ENCODE measurements at regions not wholly inside any gene's neighbourhood (a gene's known extent, or its start where the extent isn't known, plus 50 kb on each side); places are given as distances from the start of the nearest gene placed in this dataset.
A peak's percentile ranks its signal among the peaks of the same experiment; 100 is the strongest.

DNA sequence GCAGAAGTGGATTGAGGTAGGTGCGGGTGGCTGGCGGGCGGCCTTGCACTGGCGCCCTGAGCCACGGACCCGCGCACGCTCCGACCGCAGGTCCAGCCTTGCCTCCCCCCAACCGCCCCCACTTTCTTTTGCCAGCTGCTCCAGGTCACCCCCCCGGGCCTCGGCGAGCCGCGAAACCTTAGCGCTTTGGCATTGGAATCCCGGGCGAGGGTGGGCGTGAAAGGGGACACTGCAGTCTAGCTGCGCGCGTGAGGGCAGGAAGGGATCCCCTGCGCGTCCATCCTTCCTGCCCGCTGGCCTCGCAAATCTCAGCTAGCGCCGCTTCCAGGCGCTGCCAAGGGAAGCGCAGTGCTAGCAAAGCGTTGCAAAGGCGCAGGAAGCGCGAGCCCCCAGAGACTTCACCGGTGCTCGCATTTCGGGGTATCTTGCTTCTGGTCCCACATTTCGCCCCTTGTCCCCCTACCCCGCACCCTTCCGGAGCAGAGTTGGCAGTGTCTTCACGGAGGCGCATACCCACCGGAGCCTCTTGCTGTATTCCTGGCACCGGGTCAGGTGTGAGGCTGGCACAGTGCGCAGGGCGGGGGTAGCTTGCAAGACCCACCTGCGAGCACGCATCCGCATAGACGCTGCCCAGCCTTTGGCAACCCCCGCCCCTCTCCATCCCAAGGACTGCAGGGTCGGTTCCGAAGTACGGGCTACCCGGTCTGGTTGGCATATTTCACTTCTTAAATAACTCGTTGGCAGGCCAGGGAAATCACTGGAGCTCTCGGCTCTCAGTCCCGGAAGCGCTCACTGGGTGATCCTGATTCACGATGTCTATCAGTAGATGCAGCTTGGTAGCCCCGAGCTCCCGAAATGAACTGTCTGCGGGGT is 104.4 kb downstream of the UCHL1 start:
- Histone ChIP-seq H3K27me3 (no peaks in the 10 kb centered on the region), H3K4me1 (peaks cover 0 to 27% (median 10%) of the 10 kb centered on the region in 4 donors), H3K9me3 (no peaks in the 10 kb centered on the region), H3K4me3 (peak overlapping the region; percentile 70 to 93 (median 86)), H3K27ac (peak overlapping the region; percentile 71 to 91 (median 82)), H3K36me3 (no peaks in the 10 kb centered on the region)
- no peak for TF ChIP-seq POLR2A (IDR thresholded peaks at IDR 0.05)
- TF ChIP-seq POLR2AphosphoS5 (IDR thresholded peaks at IDR 0.05), result peak in 1 of 4 donors; percentile 3
- intact Hi-C loops (cut with DNase I), result loop anchor here (2.0 to 5.0 kb wide), 4 partner anchors 79 to 284 kb away; partner anchors contain the start of gene LIMCH1
- DNase-seq, result peak; percentile 77
- 0 to 1% methylated on average over 64 of the region's 64 CpGs for WGBS, 2 donors

DNA sequence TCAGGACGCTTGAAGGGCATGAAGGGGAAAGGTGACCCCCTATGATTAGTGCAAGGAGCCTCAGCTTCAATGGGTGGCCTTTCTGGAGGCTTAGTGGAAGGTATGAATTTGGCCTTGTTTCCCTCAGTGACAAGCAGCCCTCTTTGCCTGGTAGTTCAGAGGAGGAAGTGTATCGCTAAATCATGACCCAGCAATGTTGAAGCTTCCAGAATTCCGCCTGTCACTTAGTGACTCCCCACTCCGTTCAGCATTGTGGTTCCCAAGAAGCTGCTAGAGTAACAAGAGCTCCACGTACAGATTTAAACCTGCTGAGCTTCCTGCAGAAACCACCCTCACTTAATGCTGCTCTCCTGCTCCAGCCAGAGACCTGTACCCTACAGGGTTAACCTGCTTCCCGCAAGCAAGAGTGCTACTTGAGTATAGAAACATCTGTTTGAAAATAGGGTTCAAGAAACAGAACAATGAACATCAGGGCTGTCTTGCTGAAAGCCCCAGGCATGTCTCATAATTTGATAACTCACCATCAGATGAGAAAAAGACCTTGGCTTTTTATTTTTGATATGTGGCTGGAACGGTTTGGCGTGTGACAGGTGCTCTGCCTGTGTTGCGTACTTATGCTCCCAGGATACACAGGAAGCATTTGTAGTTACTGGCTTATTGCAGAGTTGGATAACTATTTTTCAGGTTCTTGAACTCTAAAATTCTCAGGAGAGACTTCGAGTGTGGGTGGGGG is 105.2 kb downstream of the UCHL1 start:
- 33 to 35% methylated on average over 10 of the region's 10 CpGs for WGBS, 2 donors
- Histone ChIP-seq H3K36me3 (no peaks in the 10 kb centered on the region), H3K4me1 (peaks cover 0 to 27% (median 10%) of the 10 kb centered on the region in 4 donors), H3K4me3 (peak overlapping the region; percentile 70 to 93 (median 86)), H3K9me3 (no peaks in the 10 kb centered on the region), H3K27me3 (no peaks in the 10 kb centered on the region), H3K27ac (peak overlapping the region; percentile 71 to 91 (median 82))
- intact Hi-C loops (cut with DNase I), result loop anchor here (2.0 to 5.0 kb wide), 4 partner anchors 80 to 283 kb away; partner anchors contain the start of gene LIMCH1
- no peak for DNase-seq
- no peak for TF ChIP-seq EP300 (IDR thresholded peaks at IDR 0.05)
- TF ChIP-seq, protein P1, sequence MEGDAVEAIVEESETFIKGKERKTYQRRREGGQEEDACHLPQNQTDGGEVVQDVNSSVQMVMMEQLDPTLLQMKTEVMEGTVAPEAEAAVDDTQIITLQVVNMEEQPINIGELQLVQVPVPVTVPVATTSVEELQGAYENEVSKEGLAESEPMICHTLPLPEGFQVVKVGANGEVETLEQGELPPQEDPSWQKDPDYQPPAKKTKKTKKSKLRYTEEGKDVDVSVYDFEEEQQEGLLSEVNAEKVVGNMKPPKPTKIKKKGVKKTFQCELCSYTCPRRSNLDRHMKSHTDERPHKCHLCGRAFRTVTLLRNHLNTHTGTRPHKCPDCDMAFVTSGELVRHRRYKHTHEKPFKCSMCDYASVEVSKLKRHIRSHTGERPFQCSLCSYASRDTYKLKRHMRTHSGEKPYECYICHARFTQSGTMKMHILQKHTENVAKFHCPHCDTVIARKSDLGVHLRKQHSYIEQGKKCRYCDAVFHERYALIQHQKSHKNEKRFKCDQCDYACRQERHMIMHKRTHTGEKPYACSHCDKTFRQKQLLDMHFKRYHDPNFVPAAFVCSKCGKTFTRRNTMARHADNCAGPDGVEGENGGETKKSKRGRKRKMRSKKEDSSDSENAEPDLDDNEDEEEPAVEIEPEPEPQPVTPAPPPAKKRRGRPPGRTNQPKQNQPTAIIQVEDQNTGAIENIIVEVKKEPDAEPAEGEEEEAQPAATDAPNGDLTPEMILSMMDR (IDR thresholded peaks at IDR 0.05), result no peak
- TF ChIP-seq POLR2AphosphoS5 (IDR thresholded peaks at IDR 0.05), result no peak
- no peak for TF ChIP-seq POLR2A (IDR thresholded peaks at IDR 0.05)

DNA sequence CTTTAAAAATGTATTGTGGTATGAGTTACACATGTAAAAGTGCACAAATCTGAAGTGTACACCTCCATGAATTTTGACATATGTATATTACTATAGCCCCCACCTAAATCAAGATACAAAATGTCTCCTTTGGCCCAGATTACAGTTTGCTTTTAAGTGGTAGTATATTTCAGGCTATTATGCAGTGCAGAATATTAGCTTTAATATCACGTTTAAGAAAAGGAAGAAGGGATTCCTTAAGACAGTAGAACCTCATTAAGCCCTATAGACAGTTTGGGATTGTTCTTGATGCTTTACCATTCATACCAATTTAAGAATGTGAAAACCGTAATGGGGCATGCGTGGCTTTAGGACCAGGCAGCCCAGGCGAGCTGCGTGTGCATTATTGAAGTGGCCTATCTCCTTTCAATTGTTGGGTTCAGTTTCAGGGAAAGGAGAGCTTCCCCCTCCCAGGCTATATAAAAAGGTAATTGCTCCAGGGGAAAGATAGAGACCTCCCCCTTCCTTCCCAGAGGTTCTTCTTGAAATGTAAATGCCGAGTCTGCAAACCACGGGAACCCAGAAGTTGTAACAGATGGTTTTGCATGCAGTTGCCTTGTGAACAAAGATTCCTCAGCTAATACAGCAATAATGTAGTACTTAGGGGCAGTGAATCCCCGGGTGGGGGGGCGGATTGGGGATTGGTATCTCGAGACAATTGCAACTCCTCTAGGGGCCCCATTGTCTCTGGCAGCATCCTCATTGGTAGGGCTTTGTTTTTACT is 106.1 kb downstream of the UCHL1 start:
- TF ChIP-seq POLR2AphosphoS5 (IDR thresholded peaks at IDR 0.05) (no peak), EP300 (IDR thresholded peaks at IDR 0.05) (no peak), POLR2A (IDR thresholded peaks at IDR 0.05) (no peak)
- TF ChIP-seq, protein P1 (IDR thresholded peaks at IDR 0.05), result no peak
- WGBS, 2 donors, result 72 to 74% methylated on average over 10 of the region's 10 CpGs
- intact Hi-C loops (cut with DNase I), result loop anchor here (5.0 kb wide), 3 partner anchors 81 to 249 kb away; partner anchors contain the start of gene LIMCH1
- H3K27me3 ChIP-seq, result no peaks in the 10 kb centered on the region
- H3K4me3 ChIP-seq, result peak overlapping the region in 1 of 4 donors; percentile 82
- no peaks in the 10 kb centered on the region for H3K9me3 ChIP-seq
- no peak for DNase-seq
- H3K27ac ChIP-seq, result peak overlapping the region in 2 of 4 donors; percentile 37 to 91
- no peaks in the 10 kb centered on the region for H3K36me3 ChIP-seq
- peaks cover 0 to 27% (median 10%) of the 10 kb centered on the region in 4 donors for H3K4me1 ChIP-seq

DNA sequence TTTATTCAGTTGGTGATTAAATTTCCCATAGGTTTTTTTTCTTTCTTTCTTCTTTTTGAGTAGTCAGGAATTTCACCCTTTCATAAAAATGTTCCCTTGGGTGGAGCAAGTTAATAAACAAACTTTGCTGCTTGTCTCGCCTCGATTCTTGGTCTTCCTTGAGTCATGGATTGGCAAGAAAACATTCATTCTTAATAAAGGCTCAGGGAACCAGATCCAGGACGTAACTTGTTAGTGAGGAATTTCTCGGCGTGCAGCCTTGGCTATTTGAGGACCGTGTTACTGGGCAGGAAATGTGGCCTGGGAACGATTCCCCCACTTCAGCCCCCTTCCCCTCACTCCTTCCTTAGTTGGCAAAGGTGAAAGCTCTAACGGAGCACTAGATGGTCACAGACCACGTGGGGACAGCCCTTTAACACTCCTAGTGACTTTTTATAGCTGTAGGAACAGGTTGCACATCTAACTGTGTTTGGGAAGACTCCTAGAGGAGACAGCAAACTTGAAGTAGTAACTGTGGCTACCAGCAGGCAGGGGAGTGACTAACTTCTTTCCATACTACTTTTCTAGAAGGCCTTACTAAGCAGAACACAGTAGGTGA is 106.8 kb downstream of the UCHL1 start:
- DNase-seq, result no peak
- Histone ChIP-seq H3K27me3 (no peaks in the 10 kb centered on the region), H3K27ac (peak overlapping the region in 3 of 4 donors; percentile 4 to 91 (median 37)), H3K9me3 (no peaks in the 10 kb centered on the region), H3K4me1 (peaks cover 0 to 27% (median 10%) of the 10 kb centered on the region in 4 donors), H3K36me3 (no peaks in the 10 kb centered on the region), H3K4me3 (no peak overlapping the region)
- no peak for TF ChIP-seq EP300 (IDR thresholded peaks at IDR 0.05)
- TF ChIP-seq POLR2AphosphoS5 (IDR thresholded peaks at IDR 0.05), result no peak
- TF ChIP-seq POLR2A (IDR thresholded peaks at IDR 0.05), result no peak
- TF ChIP-seq, protein P1 (IDR thresholded peaks at IDR 0.05), result no peak
- intact Hi-C loops (cut with DNase I), result loop anchor here (5.0 kb wide), 3 partner anchors 81 to 249 kb away; partner anchors contain the start of gene LIMCH1
- WGBS, 2 donors, result 60 to 61% methylated on average over 9 of the region's 9 CpGs

Data from sigmoid colon (tissue), 6 donors.